ELF-1 (cell line): ENCODE measurements at regions not wholly inside any gene's neighbourhood (a gene's known extent, or its start where the extent isn't known, plus 50 kb on each side); places are given as distances from the start of the nearest gene placed in this dataset.
A peak's percentile ranks its signal among the peaks of the same experiment; 100 is the strongest.
"Not testable (repeated sequence)": the region's sequence is repeated elsewhere in the genome, so short reads cannot be mapped to it uniquely, and the experiment has no call there.

ENCODE experiments used
- DNase-seq: peaks from one replicate; pipeline ENCODE4 v3.0.0-alpha.2; 2016; ENCODE audit warnings: low read depth, low spot score

- DNase-seq = no peak
Measured at GRCh38 chr16:22653876-22654275, 143.2 kb downstream of the NPIPB5 start.

- DNase-seq = not testable (repeated sequence)
Measured at GRCh38 chr16:22656573-22656972, 145.9 kb downstream of the NPIPB5 start.

- no peak for DNase-seq
Measured at GRCh38 chr16:22659933-22660332, 149.2 kb downstream of the NPIPB5 start.

GRCh38 chr16:22660441-22661160 is 149.9 kb downstream of the NPIPB5 start:
- no peak for DNase-seq

GRCh38 chr16:22661161-22661647 is 150.5 kb downstream of the NPIPB5 start:
- DNase-seq = no peak

- not testable (repeated sequence) for DNase-seq
Measured at GRCh38 chr16:22662958-22663357, 151.0 kb upstream of the HS3ST2 start.

- DNase-seq = no peak
Measured at GRCh38 chr16:22663389-22664064, 150.4 kb upstream of the HS3ST2 start.

- DNase-seq = no peak
Measured at GRCh38 chr16:22664132-22664531, 149.8 kb upstream of the HS3ST2 start.

GRCh38 chr16:22664561-22664997 is 149.4 kb upstream of the HS3ST2 start:
- DNase-seq = no peak

- DNase-seq = no peak
Measured at GRCh38 chr16:22665048-22665797, 148.7 kb upstream of the HS3ST2 start.

GRCh38 chr16:22665803-22666202 is 148.2 kb upstream of the HS3ST2 start:
- DNase-seq = no peak

- DNase-seq = no peak
Measured at GRCh38 chr16:22668318-22668717, 145.6 kb upstream of the HS3ST2 start.

- no peak for DNase-seq
Measured at GRCh38 chr16:22670044-22670536, 143.9 kb upstream of the HS3ST2 start.

- peak; percentile 96 for DNase-seq
Measured at GRCh38 chr16:22670551-22671041, 143.4 kb upstream of the HS3ST2 start.

GRCh38 chr16:22671301-22672076 is 142.5 kb upstream of the HS3ST2 start:
- DNase-seq = no peak

GRCh38 chr16:22672830-22673210 is 141.1 kb upstream of the HS3ST2 start:
- DNase-seq = no peak

- DNase-seq = no peak
Measured at GRCh38 chr16:22673421-22673831, 140.5 kb upstream of the HS3ST2 start.

- DNase-seq = no peak
Measured at GRCh38 chr16:22674832-22675191, 139.2 kb upstream of the HS3ST2 start.

- no peak for DNase-seq
Measured at GRCh38 chr16:22675745-22676540, 138.0 kb upstream of the HS3ST2 start.

- no peak for DNase-seq
Measured at GRCh38 chr16:22677024-22677830, 136.7 kb upstream of the HS3ST2 start.
